HT-29 (cell line): ENCODE measurements at regions not wholly inside any gene's neighbourhood (a gene's known extent, or its start where the extent isn't known, plus 50 kb on each side); places are given as distances from the start of the nearest gene placed in this dataset.

ENCODE experiments used
- DNase-seq: peaks from one replicate; pipeline ENCODE4 v3.0.0-alpha.2; 2015; ENCODE audit warnings: low spot score

GRCh38 chr16:76900285-76901263, 290.4 kb upstream of the MON1B start:
- DNase-seq: peak; percentile 5

- DNase-seq: no peak
Measured at GRCh38 chr16:76906552-76906951, 284.4 kb upstream of the MON1B start.

DNA sequence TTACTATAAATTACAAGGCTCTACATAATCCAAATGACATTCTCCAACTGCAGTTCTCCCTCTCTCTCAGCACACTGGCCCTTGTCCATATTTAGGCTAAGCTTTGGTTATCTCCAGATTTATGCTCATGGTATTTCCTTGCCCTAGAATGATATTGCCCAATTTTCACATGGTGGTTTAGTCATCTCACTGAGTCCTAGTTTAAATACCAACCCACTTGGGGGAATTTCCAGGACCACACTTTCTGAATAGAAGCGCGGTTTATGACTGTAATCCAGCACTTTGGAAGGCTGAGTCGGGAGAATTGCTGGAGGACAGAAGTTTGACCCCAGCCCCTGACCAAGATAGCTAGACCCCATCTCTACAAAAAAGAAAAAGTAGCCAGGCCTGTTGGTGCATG, 280.1 kb upstream of the MON1B start:
- DNase-seq: no peak

GRCh38 chr16:76913046-76913445, 277.9 kb upstream of the MON1B start:
- no peak for DNase-seq

GRCh38 chr16:76926042-76926441, 264.9 kb upstream of the MON1B start:
- DNase-seq: no peak

DNA sequence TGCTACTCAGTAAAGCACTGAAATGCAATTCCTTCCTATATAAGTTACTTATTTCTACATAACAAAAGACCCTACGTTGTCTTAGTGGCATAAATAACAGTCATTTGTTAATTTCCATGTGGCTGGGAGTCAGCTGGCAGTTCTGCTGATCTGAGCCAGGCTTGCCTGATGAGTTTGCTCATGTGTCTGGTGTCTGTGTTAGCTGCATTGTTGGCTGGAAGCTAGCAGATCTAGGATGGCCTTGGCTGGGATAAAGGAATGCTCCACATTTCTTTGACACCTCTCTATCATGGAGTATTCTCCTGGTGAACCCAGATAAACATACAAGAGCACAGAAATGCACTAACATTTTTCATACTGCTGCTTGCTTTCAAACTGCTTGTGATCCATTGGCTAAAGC, 264.4 kb upstream of the MON1B start:
- no peak for DNase-seq

- DNase-seq: no peak
Measured at GRCh38 chr16:76931186-76931585, 259.8 kb upstream of the MON1B start.

GRCh38 chr16:76932541-76933211, 258.3 kb upstream of the MON1B start:
- DNase-seq: no peak

- no peak for DNase-seq
Measured at GRCh38 chr16:76940251-76940650, 250.7 kb upstream of the MON1B start.

- no peak for DNase-seq
Measured at GRCh38 chr16:76941113-76941512, 249.9 kb upstream of the MON1B start.

DNA sequence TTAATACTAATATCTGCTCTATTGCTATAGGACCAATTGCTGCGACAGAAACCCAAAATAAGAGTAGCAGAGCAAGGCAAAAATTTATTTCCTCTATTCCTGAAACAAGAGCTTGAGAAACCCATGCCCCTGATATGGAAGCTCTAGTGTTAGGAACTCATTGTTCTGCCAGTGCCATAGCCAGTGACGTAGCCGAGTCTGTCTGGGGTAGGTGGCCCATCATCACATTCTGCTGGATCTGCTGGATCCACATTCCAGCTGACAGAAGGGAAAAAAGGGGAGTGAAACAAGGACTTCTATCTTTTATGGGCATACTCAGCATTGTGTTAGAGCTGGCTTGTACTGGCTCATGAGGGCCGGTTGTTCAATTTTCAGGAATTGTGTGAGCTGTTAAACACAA, 248.9 kb upstream of the MON1B start:
- DNase-seq: no peak

DNA sequence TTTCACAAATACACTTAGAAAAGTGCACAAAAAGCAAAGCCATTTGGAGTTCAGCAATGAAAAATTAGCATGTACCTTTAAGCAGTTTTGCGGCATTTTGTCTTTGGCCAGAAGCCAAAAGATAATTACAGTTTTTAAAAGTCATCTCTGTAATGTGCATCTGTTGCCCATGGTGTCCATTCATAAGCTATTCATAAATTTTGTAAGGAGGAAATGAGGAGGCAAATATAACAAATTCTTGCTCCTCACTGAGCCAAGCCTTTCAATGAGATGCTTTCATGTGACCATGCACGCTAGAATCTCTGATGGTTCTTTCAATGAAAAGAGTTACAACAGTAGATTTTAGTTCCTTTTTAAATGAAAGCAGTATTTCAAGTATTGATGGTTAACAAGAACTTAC, 247.1 kb upstream of the MON1B start:
- no peak for DNase-seq

DNA sequence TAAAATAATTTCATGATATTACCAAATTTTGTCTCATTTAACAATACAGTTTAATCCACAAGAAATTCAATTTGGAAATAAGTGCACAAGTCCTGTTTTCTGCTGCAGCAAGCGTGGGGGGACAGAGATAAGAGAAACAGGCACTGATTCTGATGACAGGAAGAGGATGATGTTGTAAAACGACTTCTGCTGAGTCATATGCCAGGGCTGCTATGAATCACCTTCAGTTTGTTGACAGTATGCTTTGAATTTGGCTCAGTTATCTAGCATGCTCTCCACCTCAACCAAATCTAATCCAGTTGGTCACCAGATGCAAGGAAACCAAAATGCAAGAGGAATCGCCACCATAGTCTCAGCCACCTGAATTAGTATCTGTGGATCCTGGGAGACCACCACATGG, 244.1 kb upstream of the MON1B start:
- DNase-seq: peak; percentile 30

DNA sequence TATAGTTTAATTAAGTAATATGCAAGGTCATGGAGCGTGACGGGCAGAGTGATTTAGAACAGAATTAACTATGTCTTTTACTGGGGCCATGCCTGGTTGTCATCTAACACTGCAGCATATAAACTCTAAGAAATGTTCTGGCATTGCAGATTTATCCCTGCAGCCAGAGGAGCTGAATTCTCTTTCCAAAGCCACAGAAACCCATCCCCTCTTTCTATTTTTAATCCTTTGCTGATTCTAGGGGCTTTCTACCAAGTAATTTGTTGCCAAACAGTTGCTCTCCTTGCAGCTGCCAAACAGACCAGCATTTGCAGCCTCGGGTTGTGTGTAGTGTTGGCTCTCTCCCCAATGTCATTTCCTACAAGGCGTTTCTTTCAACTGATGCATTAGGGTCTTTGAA, 243.2 kb upstream of the MON1B start:
- DNase-seq: no peak

GRCh38 chr16:76955629-76956028, 235.4 kb upstream of the MON1B start:
- DNase-seq: no peak

- DNase-seq: no peak
Measured at GRCh38 chr16:76956394-76956793, 234.6 kb upstream of the MON1B start.

GRCh38 chr16:76956841-76957240, 234.1 kb upstream of the MON1B start:
- DNase-seq: no peak

- no peak for DNase-seq
Measured at GRCh38 chr16:76959166-76959565, 231.8 kb upstream of the MON1B start.

GRCh38 chr16:76963614-76964315, 227.2 kb upstream of the MON1B start:
- no peak for DNase-seq

DNA sequence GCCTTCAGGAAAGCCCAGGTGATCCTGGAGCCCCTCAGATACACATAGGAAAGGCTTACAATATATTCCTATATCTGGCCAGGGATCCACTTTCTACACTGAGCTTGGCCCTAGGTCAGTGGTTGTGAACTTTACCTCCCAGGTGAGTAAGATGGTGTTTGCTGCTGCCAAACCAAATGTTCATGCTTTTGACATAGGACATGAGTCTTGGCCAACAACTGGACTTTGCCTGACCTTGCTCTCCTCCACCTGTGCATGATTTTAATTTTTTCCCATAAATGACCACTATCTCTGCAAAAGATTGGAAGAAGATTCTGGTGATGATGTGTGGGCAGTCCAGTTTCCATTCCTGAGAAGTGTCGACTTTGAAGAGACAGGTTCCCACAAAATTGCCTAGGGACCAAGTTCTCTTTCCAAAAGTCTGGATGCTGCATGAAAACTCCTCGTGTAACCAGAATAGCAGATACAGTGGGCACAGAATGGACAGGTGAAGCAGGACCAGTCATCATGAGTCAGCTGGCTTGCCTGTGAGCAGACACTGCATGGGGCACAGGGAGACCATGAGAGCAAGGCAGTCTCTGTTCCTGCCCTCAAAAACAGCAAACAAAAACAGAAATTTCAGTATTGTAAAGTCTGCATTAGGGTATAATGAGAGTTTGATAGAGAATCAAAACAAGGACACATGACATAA, 226.4 kb upstream of the MON1B start:
- DNase-seq: no peak

GRCh38 chr16:76970087-76970744, 220.8 kb upstream of the MON1B start:
- peak; percentile 7 for DNase-seq
